ENCODE measurements at regions not wholly inside any gene's neighbourhood (a gene's known extent, or its start where the extent isn't known, plus 50 kb on each side); places are given as distances from the start of the nearest gene placed in this dataset.

DNA sequence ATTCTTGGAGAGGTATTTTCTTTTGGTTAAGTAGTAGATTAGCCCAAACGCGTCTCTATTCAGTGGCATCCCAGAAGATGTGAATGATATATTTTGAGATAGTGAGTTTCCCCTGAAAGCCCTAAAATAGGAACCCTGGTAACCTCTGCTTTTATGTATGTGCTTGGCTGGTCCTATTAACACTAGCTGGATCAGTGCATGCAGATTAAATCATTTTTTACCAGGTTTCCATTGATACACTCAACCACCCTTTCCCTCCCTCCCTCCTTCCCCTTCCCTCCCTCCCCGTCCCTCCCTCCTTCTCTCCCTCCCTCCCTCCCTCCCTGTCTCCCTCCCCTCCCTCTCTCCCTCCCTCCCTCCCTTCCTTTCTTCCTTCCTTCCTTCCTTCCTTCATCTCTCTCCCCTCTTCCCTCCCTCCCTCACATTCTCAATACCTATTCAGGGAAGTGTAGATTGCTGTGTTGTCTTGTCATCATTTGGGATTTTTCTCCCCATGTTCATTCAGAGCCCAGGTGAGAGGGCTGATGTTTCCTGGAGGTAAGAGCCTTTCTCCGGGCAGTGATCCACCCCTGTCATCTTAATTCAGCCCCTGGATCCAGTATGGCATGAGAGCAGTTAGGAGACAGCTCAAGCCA, 406.8 kb downstream of the PRDM2 start:
- DNase-seq: no peak

DNA sequence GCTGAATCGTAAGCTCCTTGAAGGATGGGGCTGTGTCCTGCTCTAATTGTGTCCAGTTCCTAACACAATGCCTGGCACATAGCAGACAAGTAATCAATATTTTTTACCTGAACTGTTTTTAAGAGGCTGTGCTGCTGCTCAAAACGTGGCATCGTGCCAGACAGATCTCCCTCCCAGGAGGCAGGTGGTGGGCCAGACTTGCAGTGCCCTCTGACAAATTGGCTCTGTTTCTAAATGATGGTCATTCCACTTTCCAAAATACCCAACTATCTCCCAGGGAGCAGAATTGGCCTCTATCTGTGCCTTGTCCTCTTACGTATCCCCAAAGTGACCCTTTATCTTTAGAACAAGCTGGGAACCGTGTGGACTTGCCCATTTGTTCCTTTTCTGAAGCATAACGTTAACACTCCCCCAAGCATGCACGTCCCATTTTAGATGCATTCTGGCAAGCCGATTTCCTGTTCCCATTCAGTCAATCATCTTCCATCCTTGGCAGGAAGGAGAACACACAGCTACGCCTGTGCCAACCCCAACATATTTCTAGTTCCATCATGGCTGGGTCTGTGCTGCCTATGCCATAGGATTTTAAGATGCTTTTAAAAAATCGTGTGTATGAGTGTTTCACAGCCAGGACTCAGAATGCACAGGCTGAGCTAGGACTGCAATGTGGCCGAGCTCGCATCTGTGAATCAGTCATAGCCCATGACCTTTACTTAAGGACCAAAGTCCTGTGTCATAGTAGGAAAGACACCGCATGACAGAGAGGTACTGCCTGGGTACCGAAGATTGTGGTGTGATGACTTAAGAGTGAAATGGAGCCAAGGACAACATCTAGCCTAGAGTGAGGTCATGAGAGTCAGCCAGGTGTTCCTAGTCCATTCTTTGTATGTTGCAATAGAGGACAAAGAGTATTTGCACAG, 408.6 kb downstream of the PRDM2 start:
- no peak for DNase-seq

DNA sequence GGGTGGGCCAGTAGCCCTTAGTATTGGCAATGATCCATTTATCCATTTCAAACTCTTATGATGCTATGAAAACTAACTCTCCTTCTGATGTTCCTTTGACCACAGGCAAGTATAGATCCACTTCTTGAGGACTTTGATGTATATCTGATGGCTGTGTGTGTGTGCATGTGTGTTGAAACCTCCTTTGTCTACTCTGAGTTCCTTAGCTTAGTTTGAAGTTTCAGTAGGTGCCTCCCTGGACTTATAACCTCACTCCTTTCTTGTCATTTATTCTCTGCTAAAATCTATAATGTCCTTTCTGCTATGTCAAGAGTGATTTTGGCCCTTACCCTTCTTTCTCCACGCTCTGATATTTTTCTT, 409.3 kb downstream of the PRDM2 start:
- DNase-seq: no peak

DNA sequence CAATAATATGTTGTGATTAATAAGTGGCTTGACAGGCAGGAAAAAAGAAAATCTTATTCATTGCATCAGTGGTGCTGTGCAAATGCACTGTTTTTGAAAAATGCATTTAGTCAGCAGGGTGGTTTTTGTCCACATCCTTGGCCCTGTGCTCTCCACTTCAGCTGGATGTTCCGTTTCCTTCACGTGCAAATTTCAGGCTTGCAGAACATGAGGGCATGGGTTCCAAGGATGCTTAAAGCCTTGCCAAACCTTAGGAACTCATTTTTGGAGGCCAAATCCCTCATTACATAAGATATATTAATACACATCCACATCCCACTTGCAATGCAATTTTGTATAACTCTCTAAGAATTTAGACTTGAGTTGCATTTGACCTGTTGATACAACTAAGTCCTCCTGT, 410.1 kb downstream of the PRDM2 start:
- DNase-seq: no peak

DNA sequence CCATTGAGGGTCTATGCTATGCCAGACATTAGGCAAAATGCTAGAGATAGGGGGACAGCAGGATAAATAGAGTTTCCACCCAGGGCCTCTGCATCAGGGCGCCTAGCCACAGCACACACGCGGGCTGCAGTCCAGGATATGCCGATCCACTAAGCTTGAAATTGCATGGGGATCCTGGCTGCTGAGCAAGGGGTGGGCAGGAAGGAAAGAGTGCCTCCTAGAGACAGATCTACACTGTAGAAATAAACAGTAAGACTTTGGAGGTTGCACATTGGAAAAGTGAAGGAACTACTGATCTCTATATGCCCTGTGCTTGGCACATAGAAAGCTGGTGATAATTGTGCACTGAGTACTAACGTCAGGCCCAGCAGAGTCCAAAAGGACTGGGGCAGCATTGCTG, 411.1 kb downstream of the PRDM2 start:
- no peak for DNase-seq

DNA sequence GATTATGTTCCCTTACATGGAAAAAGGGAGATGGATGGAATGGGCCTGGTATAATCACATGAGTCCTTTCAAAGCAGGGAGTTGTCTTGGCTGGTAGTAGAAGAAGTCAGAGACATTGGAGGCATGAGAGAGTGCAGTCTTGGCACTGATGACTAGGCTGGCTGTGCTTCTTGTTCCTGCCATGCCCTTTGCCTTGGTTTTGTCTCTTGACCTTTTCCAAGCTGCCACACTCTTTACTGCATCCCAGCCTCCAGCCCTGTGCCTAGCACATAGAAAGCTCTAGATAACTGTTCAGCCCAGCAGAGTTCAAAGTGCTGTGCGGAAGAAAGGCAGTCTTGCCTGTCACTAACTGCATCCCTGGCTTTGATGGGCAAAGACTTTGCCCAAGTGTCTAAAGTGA, 412.6 kb downstream of the PRDM2 start:
- no peak for DNase-seq

DNA sequence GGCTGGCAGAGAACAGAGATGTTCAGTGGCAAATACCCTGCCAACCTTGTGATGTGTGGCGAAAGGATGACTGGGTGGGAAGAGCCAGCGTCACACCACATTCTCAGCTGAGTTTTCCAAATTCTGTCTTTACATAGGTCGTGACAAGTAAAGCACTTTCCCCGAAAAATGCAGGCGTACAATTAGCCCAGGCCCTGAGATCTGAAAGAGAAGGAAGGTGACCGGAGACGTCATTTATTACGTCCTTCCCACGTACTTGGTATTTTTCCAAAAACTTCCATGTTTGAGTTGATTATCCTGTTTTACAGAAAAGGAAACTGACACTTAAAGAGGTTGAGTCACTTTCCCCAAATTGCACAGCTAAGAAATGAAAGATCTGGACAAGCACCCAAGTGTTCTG, 413.3 kb downstream of the PRDM2 start:
- no peak for DNase-seq

DNA sequence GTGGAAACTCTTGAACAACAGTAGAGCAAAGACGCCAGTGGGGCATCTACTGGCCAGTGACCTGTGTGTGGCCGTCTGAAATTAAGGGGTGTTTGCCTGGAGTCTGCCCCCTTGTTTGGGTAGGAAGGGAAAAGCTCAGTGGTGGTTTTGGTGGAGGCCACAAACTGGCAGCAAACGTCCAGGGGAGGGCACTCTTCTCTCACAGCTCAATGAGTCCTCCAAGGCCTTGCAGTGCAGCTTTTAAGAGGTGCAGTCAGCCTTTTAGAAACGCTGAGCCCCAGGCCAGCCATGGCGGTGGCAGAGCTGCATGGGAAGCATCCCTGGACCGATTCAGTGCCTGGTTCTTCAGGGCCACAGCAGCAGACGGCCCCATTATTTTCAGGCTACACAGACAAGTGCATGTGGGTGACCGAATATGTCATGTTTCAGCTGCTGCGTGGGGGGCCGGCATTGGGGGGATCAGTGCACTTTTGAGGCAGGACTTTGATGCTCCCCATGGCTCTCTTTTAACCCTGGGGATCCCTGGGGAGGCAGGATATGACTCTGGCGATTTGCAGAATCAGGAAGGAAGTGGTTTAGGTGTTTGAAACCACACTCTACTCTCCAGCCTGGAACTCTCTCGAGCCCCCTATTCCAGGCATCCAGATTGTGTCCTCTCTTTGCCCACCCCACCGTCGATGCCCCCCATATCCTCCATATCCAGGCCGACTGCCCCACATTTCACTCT, 414.0 kb downstream of the PRDM2 start:
- no peak for DNase-seq

DNA sequence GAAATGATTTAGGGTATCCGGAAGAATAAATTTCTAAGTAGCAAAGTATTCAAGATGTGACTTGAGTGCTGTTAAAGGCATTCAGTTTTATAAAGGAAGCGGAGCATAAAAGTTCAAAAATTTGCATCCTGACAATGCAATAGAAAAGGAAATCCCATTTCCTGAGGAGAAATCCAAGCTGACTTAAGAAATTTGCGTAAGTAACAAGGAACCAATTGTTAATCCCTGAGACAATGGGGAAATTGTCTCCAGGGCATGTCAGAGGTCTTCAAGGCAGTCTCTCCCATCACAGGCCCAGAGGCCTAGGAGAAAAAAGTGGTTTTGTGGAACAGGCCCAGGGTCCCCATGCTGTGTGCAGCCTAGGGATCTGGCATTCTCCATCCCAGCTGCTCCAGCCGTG, 416.0 kb downstream of the PRDM2 start:
- DNase-seq: no peak

DNA sequence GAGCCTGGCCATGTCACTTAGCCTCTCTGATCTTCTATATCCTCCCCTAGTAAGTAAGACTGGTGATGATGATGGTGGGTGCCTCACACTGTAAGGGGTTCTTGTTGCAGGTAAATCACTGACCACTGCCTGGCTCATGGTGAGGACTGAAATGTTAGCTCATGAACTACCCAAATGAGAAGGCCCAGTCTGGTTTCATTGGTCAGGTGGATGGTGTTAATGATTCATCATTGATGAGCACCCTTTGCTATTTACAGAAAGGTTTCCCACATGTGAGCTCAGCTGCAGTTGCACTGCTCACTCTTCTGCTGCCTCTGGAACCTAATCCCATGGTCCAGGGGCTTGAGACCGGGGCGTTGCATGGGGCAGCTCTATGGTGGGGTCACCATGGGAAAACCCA, 417.7 kb downstream of the PRDM2 start:
- no peak for DNase-seq

DNA sequence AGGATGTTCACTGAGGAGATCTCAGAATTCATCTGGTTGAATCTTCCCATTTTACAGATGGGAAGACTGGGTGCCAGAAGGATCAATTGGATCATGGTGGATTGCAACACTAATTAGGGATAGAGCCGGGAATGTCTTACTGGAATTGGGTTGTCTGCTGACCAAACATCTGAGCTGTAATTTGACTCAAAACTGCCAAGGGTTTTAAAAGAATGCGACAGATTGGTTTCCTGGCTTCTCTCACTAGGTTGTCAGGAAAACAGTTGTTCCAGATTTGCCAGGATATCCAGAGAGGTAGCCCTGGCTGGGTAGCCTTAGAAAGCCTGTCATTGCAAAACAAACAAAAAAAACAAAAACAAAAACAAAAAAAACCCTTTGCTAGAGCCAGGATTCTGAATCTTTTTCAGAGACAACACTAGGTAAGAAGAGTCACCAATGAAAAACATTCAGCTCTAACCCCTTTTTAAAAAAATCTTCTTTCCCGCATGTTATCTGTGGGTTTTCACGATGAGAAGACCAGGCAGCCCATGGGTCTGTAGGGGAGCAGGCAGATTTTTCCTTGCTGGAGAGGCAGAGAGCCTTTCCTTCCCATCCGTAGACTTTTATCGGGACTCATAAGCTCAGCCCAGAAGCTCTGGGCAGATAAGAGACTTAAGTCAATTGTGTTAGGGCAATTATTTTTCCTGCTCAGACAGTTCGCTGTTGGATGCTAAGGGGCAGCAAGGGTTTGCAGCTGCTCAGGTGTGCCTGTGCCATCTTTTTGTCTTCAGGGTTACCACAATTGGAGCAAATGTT, 418.9 kb downstream of the PRDM2 start:
- no peak for DNase-seq

DNA sequence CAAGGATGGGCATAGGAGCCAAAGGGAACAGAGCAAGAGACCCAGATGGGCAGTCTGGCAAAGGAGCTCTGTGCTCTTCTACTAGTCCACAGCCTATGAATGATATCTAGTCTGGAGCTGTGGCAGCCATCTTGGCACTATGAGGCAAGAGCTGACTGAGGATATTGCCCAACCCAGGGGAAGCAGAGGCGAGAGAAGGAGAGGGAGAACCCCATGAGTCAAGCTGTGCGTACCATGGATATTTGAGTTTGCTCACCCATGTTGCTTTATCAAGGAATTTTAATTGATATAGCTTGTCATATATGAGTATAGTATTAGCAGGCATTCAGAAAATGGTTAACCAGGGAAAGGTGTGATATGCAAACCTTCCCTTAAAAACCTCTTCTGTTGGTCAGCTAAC, 420.9 kb downstream of the PRDM2 start:
- no peak for DNase-seq

DNA sequence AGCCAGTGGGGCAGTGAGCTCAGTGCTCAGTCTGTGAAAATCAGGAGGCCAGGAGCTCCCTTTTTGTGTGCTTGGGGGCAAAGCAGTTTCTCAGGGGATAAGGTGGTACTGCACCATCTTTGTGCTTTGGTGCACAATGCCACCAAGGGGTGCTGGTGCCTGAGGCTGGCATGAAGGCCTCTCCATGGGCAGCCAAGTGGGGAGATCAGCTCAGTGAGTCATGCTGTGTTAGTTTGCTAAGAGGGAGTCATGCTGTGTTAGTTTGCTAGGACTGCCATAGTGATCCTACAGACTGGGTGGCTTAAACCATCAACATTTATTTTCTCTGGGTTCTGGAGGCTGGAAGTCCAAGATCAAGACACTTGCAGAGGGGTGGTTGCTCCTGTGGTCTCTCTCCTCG, 428.1 kb downstream of the PRDM2 start:
- DNase-seq: no peak

DNA sequence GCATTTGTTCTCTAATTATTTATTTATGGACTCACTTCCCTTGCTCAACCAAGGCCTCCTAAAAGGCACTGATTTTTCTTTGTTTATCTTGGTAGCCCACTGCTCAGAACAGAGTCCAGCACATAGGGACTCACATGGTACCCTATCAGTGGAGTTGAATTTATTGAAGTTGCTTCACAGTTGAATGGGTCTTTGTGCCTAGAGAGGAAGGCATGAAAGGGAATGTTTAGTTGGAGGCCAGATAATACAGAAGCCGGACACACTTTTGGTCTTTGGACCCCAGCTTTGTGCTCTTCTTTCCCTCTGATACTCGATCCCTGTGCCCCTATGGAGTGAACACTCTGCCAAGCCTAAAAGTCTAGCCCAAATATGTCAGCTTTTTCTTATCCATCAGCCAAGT, 429.0 kb downstream of the PRDM2 start:
- no peak for DNase-seq

DNA sequence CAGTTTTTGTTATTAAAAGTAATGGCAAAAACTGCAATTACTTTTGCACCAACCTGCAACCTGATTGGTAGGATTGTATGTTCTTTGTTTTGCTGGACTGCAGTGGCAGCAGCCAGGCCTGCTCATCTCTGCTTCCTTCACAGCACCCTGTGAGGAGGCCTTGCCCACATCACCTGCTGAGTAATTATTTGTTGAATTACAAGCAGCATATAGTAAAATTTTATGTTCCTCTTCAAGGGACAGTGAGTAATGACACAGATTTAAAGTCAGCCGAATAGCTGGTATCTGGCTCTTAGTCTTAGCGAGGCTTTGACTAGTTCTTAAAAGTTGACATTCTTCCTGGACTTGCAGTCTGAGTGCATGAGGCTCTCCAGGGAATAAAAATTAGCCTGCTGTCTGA, 435.1 kb downstream of the PRDM2 start:
- DNase-seq: no peak

DNA sequence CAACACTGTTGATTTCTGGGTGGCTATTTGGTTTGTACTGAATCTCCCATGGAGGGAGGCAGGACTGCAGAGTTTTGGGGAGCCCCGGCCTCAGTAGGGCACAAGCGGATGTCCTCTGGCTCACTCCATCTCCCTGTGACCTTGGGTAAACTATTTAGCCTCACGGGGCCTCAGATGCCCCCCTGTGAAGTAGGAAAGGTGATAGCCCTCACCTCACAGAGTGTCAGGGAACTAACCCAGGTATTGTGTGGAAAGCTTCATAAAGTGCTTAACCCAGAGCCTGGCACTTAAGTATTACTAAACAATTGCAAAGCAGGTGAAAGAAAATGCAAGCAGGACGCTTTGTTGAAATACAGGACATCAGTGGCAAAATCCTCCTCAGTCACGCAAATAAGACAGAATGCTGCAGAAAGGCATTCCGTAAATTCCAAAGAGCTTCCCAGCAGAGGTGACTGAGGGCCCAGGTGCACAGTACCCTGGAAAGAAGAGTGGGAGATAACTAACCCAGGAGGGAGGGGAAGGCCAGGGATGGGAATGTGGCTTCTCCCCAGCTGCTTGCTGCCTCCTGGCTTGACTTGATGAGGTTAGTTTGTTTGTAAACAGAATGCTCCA, 436.3 kb downstream of the PRDM2 start:
- no peak for DNase-seq

DNA sequence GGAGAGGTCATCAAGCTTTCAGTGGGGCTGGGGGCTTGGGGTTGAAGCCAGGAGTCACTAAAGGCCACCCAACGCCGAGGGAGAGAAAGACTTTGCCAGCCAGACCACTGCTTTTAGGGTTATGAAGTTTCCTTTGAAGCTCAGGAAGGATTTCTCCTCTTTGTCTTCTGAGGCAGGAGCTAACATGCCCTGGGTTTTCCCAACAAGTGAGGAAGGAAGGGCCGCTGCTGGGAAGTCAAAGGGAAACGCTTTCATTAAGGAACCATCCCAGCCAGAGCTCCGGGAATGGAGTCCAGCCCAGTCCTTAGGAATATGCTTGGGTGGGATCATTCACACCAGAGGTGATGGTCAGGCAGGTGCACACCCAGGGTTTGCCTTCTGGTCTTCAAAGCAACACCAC, 436.9 kb downstream of the PRDM2 start:
- DNase-seq: no peak

DNA sequence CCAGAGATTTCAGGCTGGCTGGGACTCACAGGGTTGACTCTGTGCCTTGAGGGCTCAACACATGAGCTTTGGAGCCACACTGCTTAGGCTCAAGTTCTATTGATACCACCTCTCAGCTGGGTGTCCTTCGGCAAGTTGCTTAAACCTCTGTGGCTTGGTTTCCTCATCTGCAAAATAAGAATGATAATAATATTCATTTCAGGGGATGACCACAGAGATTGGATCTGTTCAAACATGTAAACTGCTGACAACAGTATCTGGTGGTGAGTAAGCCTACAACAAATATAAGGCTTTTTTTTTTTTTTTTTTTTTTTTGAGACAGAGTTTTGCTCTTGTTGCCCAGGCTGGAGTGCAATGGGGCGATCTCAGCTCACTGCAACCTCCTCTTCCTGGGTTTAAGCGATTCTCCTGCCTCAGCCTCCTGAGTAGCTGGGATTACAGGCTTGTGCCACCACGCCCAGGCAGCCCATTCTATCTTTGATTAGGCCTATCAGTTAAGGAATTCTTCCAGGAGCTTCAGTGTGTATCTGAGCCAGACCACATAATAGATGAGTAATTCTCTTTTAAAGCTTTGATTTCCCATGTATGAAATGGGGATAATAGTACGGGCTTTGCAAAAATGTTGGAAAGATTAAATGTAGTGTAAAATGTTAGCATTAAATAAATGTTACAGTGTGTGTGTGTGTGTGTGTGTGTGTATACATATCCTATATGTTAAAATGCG, 437.6 kb downstream of the PRDM2 start:
- DNase-seq: no peak

DNA sequence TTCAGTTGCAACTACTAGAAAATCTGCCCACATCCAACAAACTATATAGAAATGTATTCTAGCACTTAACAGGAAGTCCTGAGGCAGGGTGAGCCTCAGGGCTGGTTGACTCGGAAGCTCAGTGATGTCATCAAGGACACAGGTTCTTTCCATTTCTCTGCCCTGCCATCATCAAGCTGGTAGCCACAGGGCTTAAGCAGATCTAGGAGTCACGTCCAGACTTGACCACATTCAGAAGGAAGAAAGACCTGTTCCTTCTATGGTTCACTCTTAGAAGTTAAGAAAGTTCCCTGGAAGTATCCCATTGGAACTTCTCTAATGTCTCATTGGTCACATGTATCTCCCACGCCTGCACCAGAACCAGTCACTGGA, 438.1 kb downstream of the PRDM2 start:
- no peak for DNase-seq

DNA sequence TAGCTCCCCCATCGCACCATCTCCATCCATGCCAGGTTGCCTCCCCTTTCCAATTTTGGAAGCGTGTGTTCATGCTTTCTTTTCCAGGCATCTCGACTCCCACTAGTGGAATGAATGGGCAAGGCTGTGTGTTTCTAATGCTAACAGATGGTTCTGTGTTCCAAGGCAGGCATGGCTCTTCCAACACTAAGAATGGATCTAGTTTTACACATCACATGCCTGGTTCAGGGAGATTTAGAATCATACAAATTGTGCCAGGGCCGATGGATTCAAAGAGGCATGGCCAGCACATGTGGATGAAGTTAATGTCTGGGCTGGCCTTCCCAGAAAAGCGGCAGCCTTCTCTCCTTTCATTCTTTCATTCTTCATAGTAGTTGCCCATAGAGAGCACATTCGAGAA, 438.7 kb downstream of the PRDM2 start:
- DNase-seq: no peak

DNA sequence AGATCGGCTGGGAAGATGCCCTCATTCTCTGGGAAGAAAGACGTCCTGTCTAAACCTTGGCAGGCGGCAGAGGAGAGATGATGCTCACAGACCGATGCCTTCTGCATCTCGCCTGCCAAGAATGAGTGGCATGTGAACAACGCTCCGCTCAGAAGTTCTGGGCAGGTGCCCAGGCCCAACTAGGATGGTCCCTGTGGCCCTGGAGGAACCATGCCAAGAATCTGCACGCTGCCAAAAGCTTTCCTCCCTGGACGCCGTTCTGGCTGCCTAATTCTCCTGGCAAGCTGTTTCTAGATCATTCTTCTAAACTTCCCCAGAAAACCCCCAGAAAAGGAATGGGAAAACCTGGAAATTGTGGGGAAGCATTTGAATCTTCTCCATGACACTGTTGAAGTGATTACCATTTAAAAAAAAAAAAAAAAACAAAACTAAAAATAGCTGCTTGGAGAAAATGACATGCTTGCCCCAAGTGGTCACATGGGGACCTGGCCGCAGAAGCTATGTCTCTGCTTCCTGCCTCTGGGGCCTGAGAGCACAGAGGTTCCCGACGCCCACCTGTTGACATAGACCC, 440.9 kb downstream of the PRDM2 start:
- DNase-seq: no peak

DNA sequence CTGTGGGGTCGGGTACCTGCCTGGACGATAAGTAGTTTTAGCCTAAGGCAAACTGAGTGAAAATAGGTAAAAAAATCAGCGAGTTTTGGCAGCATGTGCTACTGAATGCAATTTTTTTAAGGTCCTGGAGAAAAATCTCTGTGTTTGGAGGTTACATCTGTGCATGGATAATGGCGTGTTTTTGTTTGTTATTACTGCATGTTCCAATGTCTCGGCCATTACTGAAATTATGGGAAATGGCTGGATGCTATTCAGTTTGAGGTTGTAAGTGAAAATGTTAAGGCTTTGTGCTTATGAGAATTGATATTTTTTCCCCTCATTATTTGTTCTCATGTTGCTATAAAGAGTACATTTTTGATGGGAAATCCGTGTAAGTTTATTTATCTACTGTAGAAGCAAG, 441.7 kb downstream of the PRDM2 start:
- no peak for DNase-seq
